NCI-H1417 (cell line): ENCODE measurements at regions not wholly inside any gene's neighbourhood (a gene's known extent, or its start where the extent isn't known, plus 50 kb on each side); places are given as distances from the start of the nearest gene placed in this dataset.

ENCODE experiments used
- DNase-seq, 3 experiments: peaks; one replicate each; lab custom pipeline; 2025; lab: John Stamatoyannopoulos, UW

- DNase-seq: no peak
These were observed 1527.3 kb downstream of the TECRL start for GRCh38 chr4:62881901-62882300.

GRCh38 chr4:62881210-62881609, 1528.0 kb downstream of the TECRL start:
- DNase-seq: no peak

GRCh38 chr4:62872856-62873255, 1536.4 kb downstream of the TECRL start:
- no peak for DNase-seq

GRCh38 chr4:62871078-62871477, 1538.2 kb downstream of the TECRL start:
- peak in 1 of 3 experiments; percentile 73 for DNase-seq

GRCh38 chr4:62870451-62870850, 1538.8 kb downstream of the TECRL start:
- peak in 1 of 3 experiments; percentile 19 for DNase-seq

- DNase-seq: no peak
These were observed 1544.0 kb downstream of the TECRL start for GRCh38 chr4:62865261-62865660.

GRCh38 chr4:62849696-62850095, 1559.6 kb downstream of the TECRL start:
- DNase-seq: no peak

GRCh38 chr4:62835631-62836030, 1573.6 kb downstream of the TECRL start:
- no peak for DNase-seq

GRCh38 chr4:62822306-62822705, 1586.9 kb downstream of the TECRL start:
- DNase-seq: no peak

GRCh38 chr4:62816566-62816965, 1592.7 kb downstream of the TECRL start:
- DNase-seq: peak in 2 of 3 experiments; percentile 66 to 74

- DNase-seq: no peak
These were observed 1594.7 kb downstream of the TECRL start for GRCh38 chr4:62814510-62815047.

- no peak for DNase-seq
These were observed 1602.4 kb downstream of the TECRL start for GRCh38 chr4:62806816-62807215.

- DNase-seq: no peak
These were observed 1603.9 kb downstream of the ADGRL3 start for GRCh38 chr4:62804075-62804474.

GRCh38 chr4:62797221-62797620, 1597.1 kb downstream of the ADGRL3 start:
- DNase-seq: no peak

GRCh38 chr4:62791386-62791785, 1591.3 kb downstream of the ADGRL3 start:
- DNase-seq: no peak

GRCh38 chr4:62771983-62772557, 1571.9 kb downstream of the ADGRL3 start:
- DNase-seq: peak in 1 of 3 experiments; percentile 53

GRCh38 chr4:62740296-62740695, 1540.2 kb downstream of the ADGRL3 start:
- DNase-seq: no peak

GRCh38 chr4:62717154-62717553, 1517.0 kb downstream of the ADGRL3 start:
- no peak for DNase-seq

- DNase-seq: no peak
These were observed 1511.4 kb downstream of the ADGRL3 start for GRCh38 chr4:62711575-62711974.

- peak; percentile 24 to 81 (median 27) for DNase-seq
These were observed 1509.6 kb downstream of the ADGRL3 start for GRCh38 chr4:62709618-62710252.

- no peak for DNase-seq
These were observed 1506.3 kb downstream of the ADGRL3 start for GRCh38 chr4:62706423-62706822.

- DNase-seq: no peak
These were observed 1483.9 kb downstream of the ADGRL3 start for GRCh38 chr4:62683799-62684566.

- no peak for DNase-seq
These were observed 1476.8 kb downstream of the ADGRL3 start for GRCh38 chr4:62676962-62677361.
